ENCODE measurements at regions not wholly inside any gene's neighbourhood (a gene's known extent, or its start where the extent isn't known, plus 50 kb on each side); places are given as distances from the start of the nearest gene placed in this dataset.

- TF ChIP-seq, protein P1, sequence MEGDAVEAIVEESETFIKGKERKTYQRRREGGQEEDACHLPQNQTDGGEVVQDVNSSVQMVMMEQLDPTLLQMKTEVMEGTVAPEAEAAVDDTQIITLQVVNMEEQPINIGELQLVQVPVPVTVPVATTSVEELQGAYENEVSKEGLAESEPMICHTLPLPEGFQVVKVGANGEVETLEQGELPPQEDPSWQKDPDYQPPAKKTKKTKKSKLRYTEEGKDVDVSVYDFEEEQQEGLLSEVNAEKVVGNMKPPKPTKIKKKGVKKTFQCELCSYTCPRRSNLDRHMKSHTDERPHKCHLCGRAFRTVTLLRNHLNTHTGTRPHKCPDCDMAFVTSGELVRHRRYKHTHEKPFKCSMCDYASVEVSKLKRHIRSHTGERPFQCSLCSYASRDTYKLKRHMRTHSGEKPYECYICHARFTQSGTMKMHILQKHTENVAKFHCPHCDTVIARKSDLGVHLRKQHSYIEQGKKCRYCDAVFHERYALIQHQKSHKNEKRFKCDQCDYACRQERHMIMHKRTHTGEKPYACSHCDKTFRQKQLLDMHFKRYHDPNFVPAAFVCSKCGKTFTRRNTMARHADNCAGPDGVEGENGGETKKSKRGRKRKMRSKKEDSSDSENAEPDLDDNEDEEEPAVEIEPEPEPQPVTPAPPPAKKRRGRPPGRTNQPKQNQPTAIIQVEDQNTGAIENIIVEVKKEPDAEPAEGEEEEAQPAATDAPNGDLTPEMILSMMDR (IDR thresholded peaks at IDR 0.05; ENCODE audit: low read depth, low read length, poor library complexity, severe bottlenecking), result no peak
- no peak for TF ChIP-seq EZH2phosphoT487 (IDR thresholded peaks at IDR 0.05; ENCODE audit: borderline replicate concordance, low read length)
Observed at GRCh38 chr10:4658777-4659176, 167.2 kb upstream of the AKR1E2 start.
